GM18520 (cell line): ENCODE measurements at regions not wholly inside any gene's neighbourhood (a gene's known extent, or its start where the extent isn't known, plus 50 kb on each side); places are given as distances from the start of the nearest gene placed in this dataset.
"Not testable (repeated sequence)": the region's sequence is repeated elsewhere in the genome, so short reads cannot be mapped to it uniquely, and the experiment has no call there.

Source experiments
- ATAC-seq: cut with Tn5 transposase; IDR thresholded peaks from one replicate; pipeline ENCODE4 v1.9.1; 2021; ENCODE audit not compliant: unreplicated experiment

DNA sequence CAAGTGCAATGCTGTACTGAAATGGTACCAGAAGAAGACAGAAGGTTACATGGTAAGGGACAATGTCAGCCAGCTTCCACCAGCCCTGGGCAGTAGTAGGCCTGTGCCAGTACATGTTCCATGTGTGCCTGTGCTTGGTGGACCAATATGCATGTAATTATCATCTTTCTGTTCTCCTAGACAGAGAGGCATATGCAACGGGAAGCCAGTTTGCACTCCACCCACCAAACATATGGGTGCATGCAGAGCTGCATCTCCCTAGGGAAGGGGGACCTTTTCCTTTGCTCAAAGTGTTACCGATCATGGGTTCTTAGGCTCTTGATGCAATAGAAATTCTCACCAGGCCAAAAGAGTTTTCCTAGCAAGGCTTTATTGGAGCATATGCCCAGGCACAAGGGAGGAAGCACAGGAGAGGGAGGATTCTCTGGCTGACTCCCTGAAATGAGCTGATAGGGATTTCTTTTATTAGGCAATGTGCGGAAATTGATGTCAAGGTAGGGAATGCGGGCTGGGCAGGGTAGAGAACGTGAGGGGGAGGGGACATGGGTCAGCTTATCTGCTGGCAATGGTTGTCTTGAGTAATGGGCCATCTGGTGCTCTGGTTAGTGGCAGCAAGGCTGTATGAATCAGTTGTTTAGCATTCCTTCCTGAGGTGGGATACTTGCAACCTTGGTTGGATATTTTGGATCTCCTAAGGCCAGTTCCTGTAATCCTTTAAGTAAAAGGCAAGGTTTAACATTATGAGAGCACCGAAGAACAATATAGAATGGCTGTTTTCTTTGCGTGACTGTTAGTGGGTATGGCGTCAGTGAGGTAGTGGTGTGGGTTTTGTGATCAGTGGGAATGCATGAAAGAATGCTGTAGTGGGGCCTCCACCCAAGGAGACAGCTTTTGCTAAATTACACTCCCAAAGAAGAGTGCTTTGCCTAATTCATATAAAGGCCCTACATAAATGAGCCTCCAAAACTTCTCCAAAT lies 102.5 kb downstream of the CDRT15L2 start:
- ATAC-seq, result not testable (repeated sequence)

DNA sequence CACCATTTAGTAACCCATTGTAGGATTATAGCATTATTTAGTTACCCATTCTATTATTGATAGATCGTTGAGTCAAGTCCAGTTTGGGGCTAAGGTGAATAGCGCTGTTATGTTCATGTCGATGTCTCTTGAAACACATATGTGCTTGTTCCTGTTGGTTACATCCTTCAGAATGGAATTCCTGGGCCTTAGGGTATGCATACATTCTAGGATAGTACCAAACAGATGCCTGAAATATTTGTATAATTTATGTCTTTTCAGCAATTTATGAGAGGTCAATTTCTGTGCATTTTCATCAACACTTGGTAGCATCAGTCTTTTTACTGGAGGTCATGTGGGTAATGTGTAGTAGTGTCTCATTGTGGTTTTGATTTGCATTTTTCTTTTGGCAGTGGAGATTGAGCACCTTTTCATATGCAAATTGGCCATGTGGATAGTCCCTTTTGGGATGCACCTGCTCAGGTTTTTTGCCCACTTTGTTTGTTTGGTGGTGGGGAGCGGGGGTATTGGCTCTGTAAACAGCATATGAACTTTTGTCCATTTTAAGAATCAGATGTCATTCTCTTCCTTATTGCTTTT lies 104.2 kb downstream of the CDRT15L2 start:
- not testable (repeated sequence) for ATAC-seq

DNA sequence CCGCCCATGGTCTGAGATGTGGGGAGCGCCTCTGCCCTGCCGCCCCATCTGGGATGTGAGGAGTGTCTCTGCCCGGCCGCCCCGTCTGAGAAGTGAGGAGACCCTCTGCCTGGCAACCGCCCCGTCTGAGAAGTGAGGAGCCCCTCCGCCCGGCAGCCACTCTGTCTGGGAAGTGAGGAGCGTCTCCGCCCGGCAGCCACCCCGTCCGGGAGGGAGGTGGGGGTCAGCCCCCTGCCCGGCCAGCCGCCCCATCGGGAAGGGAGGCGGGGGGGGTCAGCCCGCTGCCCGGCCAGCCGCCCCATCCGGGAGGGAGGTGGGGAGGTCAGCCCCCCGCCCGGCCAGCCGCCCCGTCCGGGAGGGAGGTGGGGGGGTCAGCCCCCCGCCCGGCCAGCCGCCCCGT lies 105.5 kb downstream of the CDRT15L2 start:
- not testable (repeated sequence) for ATAC-seq

DNA sequence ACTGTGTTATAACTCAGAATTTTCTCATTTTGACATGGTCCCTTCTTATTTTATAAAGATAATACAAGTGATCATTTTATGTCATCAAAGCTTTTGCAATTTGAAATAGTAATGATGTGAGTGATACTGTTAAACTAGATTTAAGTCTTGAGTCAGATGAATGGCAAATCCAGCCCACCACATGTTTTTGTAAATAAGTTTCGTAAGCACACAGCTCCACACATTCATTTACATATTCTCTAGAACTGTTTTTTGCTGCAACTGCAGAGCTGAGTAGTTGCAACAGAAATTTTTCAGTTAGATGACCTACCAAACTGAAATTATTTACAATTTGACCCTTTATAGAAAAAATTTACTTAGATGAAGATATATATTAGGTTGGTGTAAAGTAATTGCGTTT lies 108.1 kb downstream of the CDRT15L2 start:
- not testable (repeated sequence) for ATAC-seq

DNA sequence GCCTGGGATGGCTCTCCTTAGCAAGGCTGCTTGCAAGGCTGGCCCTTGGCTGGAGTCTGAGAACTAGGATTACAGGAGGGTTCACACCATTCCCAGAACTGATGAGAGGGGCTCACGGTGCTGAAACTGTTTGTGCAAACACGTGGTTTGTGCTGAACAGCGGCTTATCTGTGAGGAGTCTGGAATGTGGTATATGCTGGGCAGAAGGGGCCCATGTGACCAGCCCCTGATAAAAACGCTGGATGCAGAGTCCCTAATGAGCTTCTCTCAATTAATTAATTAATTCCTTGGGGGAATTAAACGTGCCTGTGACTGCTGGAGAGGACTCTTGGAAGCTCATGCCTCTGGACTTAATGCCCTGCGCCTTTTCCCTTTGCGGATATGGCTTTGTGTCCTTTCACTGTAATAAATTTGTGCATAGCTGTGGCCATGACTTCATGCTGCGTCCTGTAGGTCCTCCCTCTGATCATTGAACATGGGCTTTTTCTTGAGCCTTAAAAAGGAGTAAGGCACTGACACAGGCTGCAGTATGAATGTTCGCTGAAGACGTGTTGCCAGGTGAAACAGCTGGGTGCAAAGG lies 109.7 kb downstream of the CDRT15L2 start:
- not testable (repeated sequence) for ATAC-seq

DNA sequence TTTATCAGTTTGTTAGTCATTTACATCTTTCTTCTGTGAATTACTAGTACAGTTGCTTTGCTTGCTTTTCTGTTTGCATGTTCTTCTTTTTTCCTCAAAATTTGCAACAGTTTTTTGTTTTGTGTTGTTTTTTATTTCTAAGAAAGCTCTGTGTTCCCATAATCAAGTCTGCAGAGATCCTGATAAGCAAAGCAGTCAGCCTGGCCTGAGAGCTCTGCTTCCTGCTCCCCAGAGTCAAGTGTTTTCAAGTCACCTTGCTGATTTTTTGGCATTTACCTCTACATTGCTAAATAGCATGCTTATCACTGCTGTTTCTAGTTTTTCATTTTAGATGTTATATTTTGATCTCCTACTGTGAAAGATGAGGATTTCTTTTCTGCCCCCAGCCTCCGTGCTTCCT lies 113.2 kb downstream of the CDRT15L2 start:
- not testable (repeated sequence) for ATAC-seq

DNA sequence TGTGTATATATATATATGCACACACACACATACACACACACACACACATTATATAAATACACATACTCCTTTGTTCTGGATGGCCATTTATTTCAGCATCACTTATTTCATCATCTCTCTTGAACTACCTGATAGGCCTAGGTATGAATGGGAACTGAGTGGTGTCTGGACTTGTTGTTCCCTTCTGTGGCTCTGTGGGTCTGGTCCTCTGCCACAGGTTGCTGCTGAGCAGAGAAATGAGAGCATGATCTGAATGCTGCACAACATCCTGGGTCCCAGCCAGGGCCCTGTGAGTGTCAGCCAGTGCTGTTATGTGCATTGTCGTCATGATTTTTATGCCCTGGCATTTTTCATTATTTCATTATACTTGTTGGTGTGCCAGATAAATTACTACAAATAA lies 116.3 kb downstream of the CDRT15L2 start:
- ATAC-seq, result not testable (repeated sequence)

DNA sequence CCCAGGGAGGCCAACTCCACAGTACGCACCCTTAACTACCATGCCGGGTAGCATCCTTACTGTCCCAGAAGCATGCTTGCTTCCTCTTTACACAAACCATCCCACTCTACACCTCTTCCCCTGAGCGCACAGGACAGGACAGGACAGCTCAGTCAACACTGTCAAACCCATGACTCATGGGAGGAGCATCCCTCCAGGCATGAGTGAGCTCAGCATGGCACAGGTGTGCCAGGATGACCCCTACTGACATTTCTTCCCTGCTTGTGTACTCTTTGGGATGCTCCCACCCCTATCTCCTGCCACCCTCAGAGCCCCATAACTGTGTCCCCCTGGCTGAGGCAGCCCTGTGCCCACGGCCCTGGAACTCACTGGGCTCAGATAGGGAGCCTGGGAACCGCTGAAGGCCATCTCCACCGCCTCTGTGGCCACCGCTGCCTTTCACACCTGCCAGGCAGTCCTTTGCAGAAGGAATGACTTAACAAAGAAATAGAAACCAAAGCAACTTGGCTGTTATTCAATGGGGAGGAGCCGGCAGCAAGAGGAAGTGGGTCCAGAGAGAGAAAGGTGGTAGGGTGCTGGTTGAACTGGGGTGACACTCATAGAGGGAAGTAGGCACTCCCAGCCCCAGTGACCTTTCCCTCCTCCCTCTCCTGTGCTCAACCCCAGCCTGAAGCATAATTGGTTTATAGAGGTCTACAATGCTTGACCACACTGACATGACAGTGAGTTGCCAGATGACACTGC lies 119.1 kb downstream of the CDRT15L2 start:
- ATAC-seq, result peak; percentile 76

DNA sequence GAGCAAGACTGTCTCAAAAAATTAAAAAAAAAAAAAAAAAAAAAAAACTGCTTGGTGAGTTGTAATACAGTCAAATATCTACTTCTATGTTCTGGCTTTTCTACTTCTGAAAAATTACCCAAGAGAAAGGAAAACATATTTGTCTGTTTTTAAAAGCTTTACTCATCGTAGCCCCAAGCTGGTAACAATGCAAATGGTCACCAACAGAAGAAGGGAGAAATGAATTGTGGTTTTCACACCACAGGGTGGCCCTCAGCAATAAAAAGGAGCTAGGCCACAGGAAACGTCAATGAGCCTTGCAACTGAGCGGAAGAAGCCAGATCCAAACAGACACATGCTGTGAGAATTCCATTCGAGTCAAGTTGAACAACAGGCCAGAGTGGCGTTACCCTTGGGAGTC lies 121.0 kb downstream of the CDRT15L2 start:
- not testable (repeated sequence) for ATAC-seq

DNA sequence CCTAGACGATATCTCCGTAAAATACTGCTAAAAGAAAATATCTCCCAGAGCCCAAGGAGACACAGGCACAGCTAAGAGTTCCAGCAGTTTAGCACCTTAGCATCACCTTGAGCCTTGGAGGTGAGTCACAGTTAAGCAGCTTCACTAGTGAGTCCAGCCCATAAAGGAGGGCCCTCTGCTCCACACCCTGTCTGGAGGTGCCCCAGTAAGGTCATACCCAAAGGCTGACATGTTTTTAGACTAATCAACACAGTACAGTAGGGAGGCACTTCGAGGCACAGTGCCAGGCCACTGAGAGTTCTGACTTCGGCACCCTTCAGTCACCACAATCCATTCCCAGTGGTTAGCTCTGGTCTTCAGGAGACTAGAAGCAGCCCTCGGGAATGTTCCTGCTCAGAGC lies 121.8 kb downstream of the CDRT15L2 start:
- ATAC-seq, result not testable (repeated sequence)

DNA sequence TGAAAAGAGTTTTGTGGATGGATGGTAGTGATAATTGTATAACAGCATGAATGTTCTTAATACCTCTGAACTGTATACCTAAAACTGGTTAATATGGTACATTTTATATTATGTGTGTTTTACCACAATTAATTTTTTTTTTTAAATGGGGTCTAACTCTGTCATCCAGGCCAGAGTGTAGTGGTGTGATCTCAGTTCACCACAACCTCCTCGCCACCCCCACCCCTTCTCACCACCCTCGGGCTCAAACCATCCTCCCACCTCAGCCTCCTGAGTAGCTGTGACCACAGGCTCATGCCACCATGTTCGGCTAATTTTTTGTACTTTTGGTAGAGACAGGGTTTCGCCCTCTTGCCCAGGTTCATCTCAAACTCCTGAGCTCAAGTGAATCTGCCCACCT lies 123.2 kb downstream of the CDRT15L2 start:
- ATAC-seq, result no peak

DNA sequence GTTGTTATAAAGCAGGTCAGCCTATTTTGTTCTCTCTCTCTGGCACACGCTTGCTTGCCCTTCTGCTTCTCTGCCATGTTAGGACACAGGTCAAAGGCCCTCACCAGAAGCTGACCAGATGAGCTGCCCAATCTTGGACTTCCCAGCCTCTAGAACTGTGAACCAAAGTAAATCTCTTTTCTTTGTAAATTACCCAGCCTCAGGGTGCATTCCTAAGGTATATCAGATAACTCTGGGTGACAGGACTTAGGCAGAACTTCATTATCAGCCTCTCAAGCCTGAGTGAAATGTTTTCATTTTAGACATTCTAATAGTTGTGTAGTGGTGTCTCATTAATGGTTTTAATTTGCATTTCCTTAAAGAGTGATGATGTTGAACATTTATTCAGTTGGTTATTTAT lies 124.3 kb downstream of the CDRT15L2 start:
- ATAC-seq, result no peak

DNA sequence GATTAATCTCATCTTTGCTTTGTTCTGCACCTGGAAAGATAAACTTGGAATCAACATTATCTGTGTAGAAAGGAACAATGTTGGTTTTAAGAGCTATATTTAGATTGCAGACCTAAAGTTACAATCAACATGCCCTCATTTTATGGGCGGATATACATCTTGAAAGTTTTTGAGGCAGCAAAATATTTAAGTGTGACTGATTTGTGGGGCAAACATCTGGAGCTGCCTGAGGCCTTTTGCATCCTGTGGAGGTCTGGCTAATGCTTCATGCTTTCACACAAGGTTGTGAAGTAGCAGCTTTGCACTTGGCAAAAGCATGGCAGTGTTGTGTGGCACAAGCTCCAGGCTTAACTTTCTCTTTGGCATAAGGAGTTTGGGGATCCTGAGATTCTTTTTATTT lies 125.7 kb downstream of the CDRT15L2 start:
- not testable (repeated sequence) for ATAC-seq

DNA sequence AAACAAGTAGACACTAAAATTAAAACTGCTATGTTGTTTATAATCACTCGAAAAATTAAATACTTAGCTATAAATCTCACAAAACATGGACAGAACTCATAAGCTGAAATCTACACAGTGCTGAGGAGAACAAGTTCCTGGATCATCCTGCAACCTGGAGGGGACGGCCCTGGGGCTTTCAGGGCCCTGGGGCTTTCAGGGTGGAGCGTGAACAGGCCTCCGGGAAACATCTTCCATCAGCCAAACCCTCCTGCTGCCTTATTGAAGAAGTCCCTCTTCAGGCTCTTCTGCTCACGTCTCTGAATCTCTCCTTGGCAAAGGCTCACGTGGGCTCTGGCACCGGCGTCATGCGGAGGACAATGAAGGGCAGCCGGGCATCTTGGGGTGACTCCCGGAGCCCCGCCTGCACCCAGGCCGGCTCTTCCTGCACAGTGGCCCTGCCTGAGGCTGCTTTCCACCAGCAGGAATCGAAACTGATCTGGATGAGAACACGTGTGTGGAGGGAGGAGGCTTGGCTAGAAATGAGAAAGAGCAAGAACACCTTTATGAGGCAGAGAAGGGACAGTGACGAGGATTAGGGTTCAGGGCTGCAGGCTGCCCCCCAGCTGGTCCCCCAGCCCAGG lies 127.3 kb downstream of the CDRT15L2 start:
- no peak for ATAC-seq

DNA sequence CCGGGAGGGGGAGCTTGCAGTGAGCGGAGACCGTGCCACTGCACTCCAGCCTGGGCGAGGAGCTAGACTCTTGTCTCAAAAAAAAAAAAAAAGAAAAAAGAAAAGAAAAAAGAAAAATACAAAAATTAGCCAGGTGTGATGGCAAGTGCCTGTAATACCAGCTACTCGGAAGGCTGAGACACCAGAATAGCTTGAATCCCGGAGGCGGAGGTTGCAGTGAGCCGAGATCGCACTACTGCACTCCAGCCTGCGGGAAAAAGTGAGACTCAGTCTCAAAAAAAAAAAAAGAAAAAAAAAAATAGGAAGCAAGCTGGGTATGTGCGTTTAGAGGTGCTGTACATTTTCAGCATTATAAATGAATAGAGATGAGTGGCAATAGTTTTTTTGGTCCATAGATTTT lies 129.3 kb downstream of the CDRT15L2 start:
- not testable (repeated sequence) for ATAC-seq

DNA sequence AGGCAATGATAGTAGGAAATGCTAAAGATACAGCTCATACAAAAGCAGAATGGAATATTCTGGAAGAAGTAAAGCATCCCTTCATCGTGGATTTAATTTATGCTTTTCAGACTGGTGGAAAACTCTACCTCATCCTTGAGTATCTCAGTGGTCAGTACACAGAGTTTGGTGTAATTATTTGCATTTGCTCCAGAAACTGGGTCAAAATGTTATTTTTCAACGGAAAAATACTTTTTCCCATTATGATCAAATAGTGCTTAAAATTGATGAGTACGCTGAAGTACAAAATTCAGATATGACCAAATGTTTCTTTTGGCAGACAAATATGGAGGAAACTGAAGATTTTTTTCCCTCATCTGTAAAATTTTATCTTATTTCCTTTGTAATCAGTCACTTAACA lies 137.0 kb downstream of the CDRT15L2 start:
- not testable (repeated sequence) for ATAC-seq

DNA sequence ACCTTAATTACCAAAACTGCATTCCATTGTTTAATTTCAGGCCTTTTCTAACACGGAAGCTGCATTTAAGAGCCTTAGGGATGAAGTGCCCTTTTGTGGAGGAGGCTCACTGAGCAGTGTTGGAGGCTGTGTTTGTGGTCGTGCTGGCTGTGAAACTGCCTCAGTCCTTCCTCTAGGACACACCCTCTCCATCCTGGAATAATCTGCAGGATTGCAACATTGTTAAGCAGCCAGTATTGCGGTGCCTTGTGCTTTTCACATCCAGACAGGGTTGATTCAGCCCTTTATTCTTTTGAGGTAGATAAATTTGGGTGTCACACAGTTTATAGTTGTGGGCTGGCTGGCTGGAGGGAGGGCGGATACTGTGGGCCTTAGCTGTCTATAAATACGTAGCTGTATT lies 141.6 kb downstream of the CDRT15L2 start:
- no peak for ATAC-seq

DNA sequence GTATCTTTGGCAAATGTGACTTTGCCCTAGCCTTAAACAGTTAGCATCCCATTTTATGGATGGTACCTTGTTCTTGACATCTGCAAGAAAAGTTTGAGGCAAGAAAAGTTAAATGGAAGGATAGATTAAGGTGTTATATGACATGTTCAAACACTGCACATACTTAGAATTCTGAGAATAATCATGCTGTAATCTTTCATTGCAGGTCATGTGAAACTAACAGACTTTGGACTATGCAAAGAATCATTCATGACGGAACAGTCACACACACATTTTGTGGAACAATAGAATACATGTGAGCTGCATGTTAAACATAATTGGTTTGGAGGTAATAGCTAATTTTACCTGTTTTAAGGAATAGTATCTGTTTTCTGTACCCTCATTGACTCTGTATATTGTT lies 144.9 kb downstream of the CDRT15L2 start:
- ATAC-seq, result not testable (repeated sequence)

DNA sequence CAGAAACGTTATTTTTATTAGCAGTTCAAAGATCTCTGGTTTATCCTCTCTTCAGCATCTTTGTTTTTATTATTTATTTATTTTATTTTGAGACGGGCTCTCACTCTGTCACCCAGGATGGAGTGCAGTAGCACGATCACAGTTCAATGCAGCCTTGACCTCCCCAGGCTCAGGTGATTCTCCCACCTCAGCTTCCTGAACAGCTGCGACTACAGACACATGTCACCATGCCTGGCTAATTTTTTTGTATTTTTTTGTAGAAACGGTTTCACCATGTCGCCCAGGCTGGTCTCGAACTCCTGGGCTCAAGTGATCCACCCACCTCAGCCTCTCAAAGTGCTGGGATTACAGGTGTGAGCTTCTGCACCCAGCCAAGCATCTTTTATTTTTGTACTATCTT lies 147.7 kb downstream of the CDRT15L2 start:
- ATAC-seq, result not testable (repeated sequence)

DNA sequence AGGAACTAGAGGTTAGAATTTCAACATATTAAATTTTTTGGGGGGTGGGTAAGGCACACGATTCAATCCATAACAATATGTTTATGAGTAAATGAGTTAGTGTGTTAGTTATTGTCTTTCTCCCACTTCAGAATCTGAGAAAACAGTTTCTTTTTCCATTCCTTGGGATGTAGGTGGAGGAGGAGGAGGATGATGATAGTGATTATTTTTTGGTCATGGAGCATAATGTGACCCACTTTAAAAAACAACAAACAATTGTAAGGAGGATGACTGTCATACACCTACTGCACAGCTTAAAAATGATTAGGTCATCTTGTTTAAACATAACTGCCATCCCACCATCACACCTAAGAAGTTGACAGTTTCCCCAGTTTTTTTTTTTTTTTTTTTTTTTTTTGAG lies 148.7 kb downstream of the CDRT15L2 start:
- ATAC-seq, result no peak

DNA sequence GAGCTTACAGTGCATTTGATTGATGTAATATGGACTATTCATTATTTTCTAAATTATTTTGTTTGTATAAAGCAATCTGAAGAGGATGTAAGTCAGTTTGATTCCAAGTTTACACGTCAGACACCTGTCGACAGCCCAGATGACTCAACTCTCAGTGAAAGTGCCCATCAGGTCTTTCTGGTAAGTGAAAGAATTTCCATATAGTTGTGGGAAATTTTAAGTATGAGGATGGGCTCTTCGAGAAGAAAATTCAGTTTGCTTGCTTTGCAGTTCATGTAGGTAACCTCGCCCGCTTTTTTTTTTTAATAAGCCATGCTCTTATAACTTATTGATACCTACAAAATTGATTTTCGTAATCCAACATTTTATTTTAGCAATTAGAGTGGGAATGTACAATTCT lies 151.6 kb downstream of the CDRT15L2 start:
- not testable (repeated sequence) for ATAC-seq
